Loucy (cell line): ENCODE measurements at regions not wholly inside any gene's neighbourhood (a gene's known extent, or its start where the extent isn't known, plus 50 kb on each side); places are given as distances from the start of the nearest gene placed in this dataset.

Experiments used
- CTCF ChIP-seq: fragments of 200-600 bp; sonication (generic); conservative IDR thresholded peaks from 2 replicates; pipeline ENCODE4 v1.5.1; 2014; ENCODE audit warnings: mild to moderate bottlenecking, antibody characterized with exemption, low read length
- EZH2phosphoT487 ChIP-seq: fragments of 200-600 bp; IDR thresholded peaks from 2 replicates; pipeline ENCODE4 v1.6.1; 2018; ENCODE audit warnings: antibody characterized with exemption, mild to moderate bottlenecking, moderate library complexity, borderline replicate concordance

- TF ChIP-seq CTCF: no peak
- no peak for TF ChIP-seq EZH2phosphoT487
These were observed 651.9 kb upstream of the PCDH7 start for GRCh38 chr4:30068234-30068633.
